ENCODE measurements at regions not wholly inside any gene's neighbourhood (a gene's known extent, or its start where the extent isn't known, plus 50 kb on each side); places are given as distances from the start of the nearest gene placed in this dataset.

DNA sequence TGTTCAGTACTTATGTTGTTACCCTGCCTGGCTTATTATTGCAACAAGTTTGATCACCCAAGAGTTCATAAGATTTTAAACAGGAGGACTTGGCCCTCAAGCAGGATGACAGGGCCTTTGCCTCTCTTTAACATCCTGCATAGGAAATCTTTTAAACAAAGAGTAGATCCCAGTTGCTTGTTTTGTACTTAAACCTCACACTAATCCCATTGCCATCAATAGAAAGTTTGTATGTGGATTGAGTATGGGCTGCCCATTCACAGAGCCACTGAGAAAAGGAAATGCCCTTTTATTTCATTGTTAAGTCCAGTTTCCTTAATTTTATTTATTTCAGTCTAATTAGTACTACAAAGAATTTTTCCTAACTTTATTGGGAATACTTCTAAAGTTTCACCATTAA is 52.2 kb upstream of the FGF10 start:
- Histone ChIP-seq H2AK5ac (ENCODE audit: low read depth, low read length) (no peak overlapping the region), H4K5ac (ENCODE audit: insufficient read length, low read depth, low read length) (no peak overlapping the region), H2BK20ac (ENCODE audit: low read length) (no peak overlapping the region), H3K23me2 (ENCODE audit: low read depth, low read length) (no peaks in the 10 kb centered on the region), H3K56ac (replicated peaks; ENCODE audit: insufficient read length, low read depth, low read length) (no peak overlapping the region), H3K4ac (replicated peaks; ENCODE audit: insufficient read length, low read depth, low read length) (no peak overlapping the region), H3K36me3 (ENCODE audit: control insufficient read depth in 2 of 4, insufficient read depth in 4 of 4, low read length in 3 of 4) (no peaks in the 10 kb centered on the region), H3K4me1 (replicated peaks in 1 of 4; ENCODE audit: control insufficient read depth in 3 of 4, insufficient read depth in 4 of 4, low read length in 3 of 4) (no peaks in the 10 kb centered on the region), H2BK5ac (ENCODE audit: low read depth, low read length) (no peak overlapping the region), H3K27me3 (replicated peaks in 1 of 4; ENCODE audit: control insufficient read depth in 3 of 4, extremely low read depth in 1 of 4, insufficient read depth in 3 of 4, low read length in 3 of 4) (no peaks in the 10 kb centered on the region), H3K14ac (ENCODE audit: insufficient read length) (no peak overlapping the region), H3K79me2 (ENCODE audit: control insufficient read depth in 1 of 2, insufficient read depth in 2 of 2, low read length in 2 of 2) (no peaks in the 10 kb centered on the region), H3K79me1 (ENCODE audit: low read depth, low read length) (no peaks in the 10 kb centered on the region), H4K91ac (replicated peaks; ENCODE audit: insufficient read length, low read length) (no peak overlapping the region), H3K18ac (ENCODE audit: extremely low read depth, low read length) (no peak overlapping the region), H2BK120ac (replicated peaks; ENCODE audit: low read depth, low read length) (no peak overlapping the region), H3K9me3 (ENCODE audit: insufficient read depth in 2 of 2, low read depth in 1 of 2, low read length in 1 of 2) (no peaks in the 10 kb centered on the region), H2BK12ac (ENCODE audit: low read depth, low read length) (no peak overlapping the region), H4K8ac (ENCODE audit: extremely low read depth, insufficient read depth, low read length) (no peak overlapping the region), H4K20me1 (replicated peaks in 1 of 2; ENCODE audit: control insufficient read depth in 1 of 2, insufficient read depth in 2 of 2, low read length in 2 of 2) (no peaks in the 10 kb centered on the region), H3K9ac (replicated peaks in 1 of 4; ENCODE audit: extremely low read depth in 1 of 4, low read depth in 3 of 4, low read length in 3 of 4) (no peak overlapping the region), H3K4me3 (ENCODE audit: extremely low read depth in 1 of 4, insufficient read depth in 2 of 4, low read depth in 3 of 4, low read length in 4 of 4) (no peak overlapping the region), H3K23ac (ENCODE audit: insufficient read length) (no peak overlapping the region), H3K4me2 (ENCODE audit: insufficient read depth in 1 of 2, low read depth in 2 of 2, low read length in 2 of 2) (no peak overlapping the region), H3K27ac (ENCODE audit: low read depth, low read length) (no peak overlapping the region), H2BK15ac (ENCODE audit: low read length) (no peak overlapping the region), H2AFZ (ENCODE audit: low read length) (no peak overlapping the region)
- CTCF ChIA-PET (ENCODE audit: partially characterized antibody) = interaction anchor here (1.4 kb wide), 1 partner anchor 12 kb away, joined by 3 read pairs; no protein-coding TSS in a partner anchor
- TF ChIP-seq KDM4A (IDR thresholded peaks at IDR 0.05; ENCODE audit: low read depth, low read length, severe bottlenecking) = no peak
- TF ChIP-seq, protein P1, sequence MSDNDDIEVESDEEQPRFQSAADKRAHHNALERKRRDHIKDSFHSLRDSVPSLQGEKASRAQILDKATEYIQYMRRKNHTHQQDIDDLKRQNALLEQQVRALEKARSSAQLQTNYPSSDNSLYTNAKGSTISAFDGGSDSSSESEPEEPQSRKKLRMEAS (IDR thresholded peaks at IDR 0.05) = no peak
- no peak for TF ChIP-seq SP1 (IDR thresholded peaks at IDR 0.05; ENCODE audit: low read depth, low read length)
- no peak for TF ChIP-seq FOSL1 (IDR thresholded peaks at IDR 0.05; ENCODE audit: insufficient read depth, low read depth, low read length)
- no peak for TF ChIP-seq CTBP2 (IDR thresholded peaks at IDR 0.05; ENCODE audit: borderline replicate concordance, insufficient read depth, insufficient read length, low read length)
- TF ChIP-seq RAD21 (IDR thresholded peaks at IDR 0.05 in 1 of 2, conservative IDR thresholded peaks at IDR 0.05 in 1 of 2; ENCODE audit: low read depth in 2 of 2, low read length in 2 of 2) = no peak
- no peak for TF ChIP-seq KDM5A (IDR thresholded peaks at IDR 0.05; ENCODE audit: low read length)
- TF ChIP-seq POLR2A (IDR thresholded peaks at IDR 0.05; ENCODE audit: control extremely low read depth in 1 of 2, low read depth in 2 of 2, low read length in 2 of 2) = no peak
- no peak for TF ChIP-seq EP300 (IDR thresholded peaks at IDR 0.05; ENCODE audit: borderline replicate concordance in 1 of 2, low read depth in 2 of 2, low read length in 2 of 2)
- POLR2A ChIA-PET (ENCODE audit: partially characterized antibody) = no interaction called here
- DNase-seq (ENCODE audit: low read depth in 1 of 2, low spot score in 2 of 2) (no peak), FAIRE-seq (no peak)

Data from H1 (cell line).